SK-N-MC (cell line): ENCODE measurements at regions not wholly inside any gene's neighbourhood (a gene's known extent, or its start where the extent isn't known, plus 50 kb on each side); places are given as distances from the start of the nearest gene placed in this dataset.

Source experiments
- EZH2 ChIP-seq: fragments of 200-600 bp; sonication (generic); IDR thresholded peaks from one replicate; pipeline ENCODE4 v1.6.1; 2017; ENCODE audit warnings: antibody characterized with exemption
- POLR2AphosphoS5 ChIP-seq: IDR thresholded peaks from 2 replicates; pipeline ENCODE4 v1.6.1; 2012; ENCODE audit warnings: mild to moderate bottlenecking, low read depth, low read length, borderline replicate concordance

- TF ChIP-seq EZH2 (no peak), POLR2AphosphoS5 (no peak)
These were observed 246.1 kb downstream of the NDFIP2 start for GRCh38 chr13:79727086-79727485.
